OCI-LY3 (cell line): ENCODE measurements at regions not wholly inside any gene's neighbourhood (a gene's known extent, or its start where the extent isn't known, plus 50 kb on each side); places are given as distances from the start of the nearest gene placed in this dataset.

Experiments
- CTCF ChIP-seq: fragments of 200-600, 300-600 bp; sonication (generic); IDR thresholded peaks from 2 replicates; pipeline ENCODE4 v1.5.1; 2014; ENCODE audit warnings: antibody characterized with exemption, low read length, low read depth
- EZH2phosphoT487 ChIP-seq: fragments of 200-600 bp; shearing (Covaris generic); IDR thresholded peaks from 2 replicates; pipeline ENCODE4 v1.6.1; 2018; ENCODE audit warnings: antibody characterized with exemption, mixed run types, low read depth

DNA sequence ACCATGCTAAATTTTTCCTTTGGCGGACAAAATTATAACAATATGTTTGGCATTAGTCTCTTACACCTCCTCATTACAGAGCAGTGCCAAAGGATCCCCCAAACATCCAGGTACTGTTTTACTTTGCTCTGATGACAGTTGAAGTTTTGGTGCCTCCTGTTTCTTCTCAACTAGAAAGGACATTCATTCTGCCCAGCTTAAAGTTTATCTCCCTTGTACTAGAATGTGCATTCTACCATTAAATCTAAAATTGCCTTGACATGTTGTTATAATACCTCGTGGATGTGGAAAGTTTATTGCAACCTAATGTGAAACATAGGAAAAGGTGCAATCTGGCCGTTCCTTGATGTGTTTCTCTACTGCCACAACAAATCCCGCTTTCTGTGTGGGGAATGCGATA lies 173.4 kb downstream of the KITLG start:
- TF ChIP-seq CTCF (no peak), EZH2phosphoT487 (no peak)
